ENCODE measurements at regions not wholly inside any gene's neighbourhood (a gene's known extent, or its start where the extent isn't known, plus 50 kb on each side); places are given as distances from the start of the nearest gene placed in this dataset.

DNA sequence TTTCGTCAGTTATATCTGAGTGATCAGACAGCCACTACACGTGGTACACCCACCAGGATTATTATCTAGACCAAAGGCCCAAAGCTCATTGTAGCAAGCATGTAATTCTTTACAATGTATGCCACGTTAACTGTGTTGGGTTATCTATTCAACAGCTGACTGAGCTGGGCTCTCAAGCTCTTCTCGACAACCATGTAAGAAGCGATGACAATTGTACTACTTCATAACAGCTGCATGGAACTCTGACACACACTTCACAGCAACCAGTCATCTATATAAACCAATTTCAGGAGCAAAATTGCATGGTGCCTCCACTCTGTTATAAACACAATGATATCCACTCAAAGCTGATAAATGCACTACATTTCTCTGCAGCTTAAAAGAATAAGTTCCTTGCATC, 701.8 kb downstream of the NR4A2 start:
- H4K20me1 ChIP-seq (ENCODE audit: insufficient read depth, low read length): no peaks in the 10 kb centered on the region
- H3K79me2 ChIP-seq (ENCODE audit: low read length): no peaks in the 10 kb centered on the region
- H3K4me2 ChIP-seq (ENCODE audit: low read length): no peak overlapping the region
- no peaks in the 10 kb centered on the region for H3K36me3 ChIP-seq (replicated peaks; ENCODE audit: low read depth, low read length)
- no peak for TF ChIP-seq EZH2phosphoT487 (IDR thresholded peaks at IDR 0.05; ENCODE audit: low read depth)
- TF ChIP-seq, protein P1, sequence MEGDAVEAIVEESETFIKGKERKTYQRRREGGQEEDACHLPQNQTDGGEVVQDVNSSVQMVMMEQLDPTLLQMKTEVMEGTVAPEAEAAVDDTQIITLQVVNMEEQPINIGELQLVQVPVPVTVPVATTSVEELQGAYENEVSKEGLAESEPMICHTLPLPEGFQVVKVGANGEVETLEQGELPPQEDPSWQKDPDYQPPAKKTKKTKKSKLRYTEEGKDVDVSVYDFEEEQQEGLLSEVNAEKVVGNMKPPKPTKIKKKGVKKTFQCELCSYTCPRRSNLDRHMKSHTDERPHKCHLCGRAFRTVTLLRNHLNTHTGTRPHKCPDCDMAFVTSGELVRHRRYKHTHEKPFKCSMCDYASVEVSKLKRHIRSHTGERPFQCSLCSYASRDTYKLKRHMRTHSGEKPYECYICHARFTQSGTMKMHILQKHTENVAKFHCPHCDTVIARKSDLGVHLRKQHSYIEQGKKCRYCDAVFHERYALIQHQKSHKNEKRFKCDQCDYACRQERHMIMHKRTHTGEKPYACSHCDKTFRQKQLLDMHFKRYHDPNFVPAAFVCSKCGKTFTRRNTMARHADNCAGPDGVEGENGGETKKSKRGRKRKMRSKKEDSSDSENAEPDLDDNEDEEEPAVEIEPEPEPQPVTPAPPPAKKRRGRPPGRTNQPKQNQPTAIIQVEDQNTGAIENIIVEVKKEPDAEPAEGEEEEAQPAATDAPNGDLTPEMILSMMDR (IDR thresholded peaks at IDR 0.05; ENCODE audit: low read depth, low read length): no peak
- no peak overlapping the region for H3K9ac ChIP-seq (ENCODE audit: low read length)
- H2AFZ ChIP-seq (ENCODE audit: low read depth, low read length): 0 out of 2 replicates have a peak overlapping the region, but pooled peaks have one; percentile 6
- no peaks in the 10 kb centered on the region for H3K9me3 ChIP-seq (ENCODE audit: insufficient read depth, low read length)
- no peaks in the 10 kb centered on the region for H3K4me1 ChIP-seq (ENCODE audit: low read length)
- H3K4me3 ChIP-seq (ENCODE audit: low read length): no peak overlapping the region
- no peaks in the 10 kb centered on the region for H3K27me3 ChIP-seq (ENCODE audit: low read depth, low read length)
- no peak overlapping the region for H3K27ac ChIP-seq (ENCODE audit: low read length)

DNA sequence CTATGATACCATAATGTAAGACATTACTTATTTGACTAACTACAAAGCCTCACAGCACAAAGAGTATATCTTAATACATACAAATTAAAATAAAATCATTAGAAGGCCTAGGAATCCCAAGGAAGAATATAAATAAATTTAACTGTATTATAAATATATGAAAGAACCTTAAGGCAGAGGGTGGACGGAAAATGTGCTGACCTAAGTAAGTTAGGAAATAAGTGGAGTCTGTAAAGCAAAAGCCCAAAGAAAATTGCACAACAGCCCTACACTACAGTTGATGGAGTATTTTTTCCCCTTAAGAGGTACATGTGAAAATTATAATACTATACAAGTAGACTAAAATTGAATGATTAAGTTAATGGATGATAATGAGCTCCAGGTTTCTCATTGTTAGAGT, 710.1 kb downstream of the NR4A2 start:
- H3K9ac ChIP-seq (ENCODE audit: low read length): no peak overlapping the region
- H3K36me3 ChIP-seq (replicated peaks; ENCODE audit: low read depth, low read length): no peaks in the 10 kb centered on the region
- H3K4me2 ChIP-seq (ENCODE audit: low read length): no peak overlapping the region
- H3K4me1 ChIP-seq (ENCODE audit: low read length): no peaks in the 10 kb centered on the region
- no peak overlapping the region for H3K27ac ChIP-seq (ENCODE audit: low read length)
- no peak overlapping the region for H2AFZ ChIP-seq (ENCODE audit: low read depth, low read length)
- no peaks in the 10 kb centered on the region for H4K20me1 ChIP-seq (ENCODE audit: insufficient read depth, low read length)
- TF ChIP-seq EZH2phosphoT487 (IDR thresholded peaks at IDR 0.05; ENCODE audit: low read depth): no peak
- TF ChIP-seq, protein P1 (IDR thresholded peaks at IDR 0.05; ENCODE audit: low read depth, low read length): no peak
- H3K4me3 ChIP-seq (ENCODE audit: low read length): no peak overlapping the region
- H3K27me3 ChIP-seq (ENCODE audit: low read depth, low read length): no peaks in the 10 kb centered on the region
- no peaks in the 10 kb centered on the region for H3K79me2 ChIP-seq (ENCODE audit: low read length)
- no peaks in the 10 kb centered on the region for H3K9me3 ChIP-seq (ENCODE audit: insufficient read depth, low read length)

DNA sequence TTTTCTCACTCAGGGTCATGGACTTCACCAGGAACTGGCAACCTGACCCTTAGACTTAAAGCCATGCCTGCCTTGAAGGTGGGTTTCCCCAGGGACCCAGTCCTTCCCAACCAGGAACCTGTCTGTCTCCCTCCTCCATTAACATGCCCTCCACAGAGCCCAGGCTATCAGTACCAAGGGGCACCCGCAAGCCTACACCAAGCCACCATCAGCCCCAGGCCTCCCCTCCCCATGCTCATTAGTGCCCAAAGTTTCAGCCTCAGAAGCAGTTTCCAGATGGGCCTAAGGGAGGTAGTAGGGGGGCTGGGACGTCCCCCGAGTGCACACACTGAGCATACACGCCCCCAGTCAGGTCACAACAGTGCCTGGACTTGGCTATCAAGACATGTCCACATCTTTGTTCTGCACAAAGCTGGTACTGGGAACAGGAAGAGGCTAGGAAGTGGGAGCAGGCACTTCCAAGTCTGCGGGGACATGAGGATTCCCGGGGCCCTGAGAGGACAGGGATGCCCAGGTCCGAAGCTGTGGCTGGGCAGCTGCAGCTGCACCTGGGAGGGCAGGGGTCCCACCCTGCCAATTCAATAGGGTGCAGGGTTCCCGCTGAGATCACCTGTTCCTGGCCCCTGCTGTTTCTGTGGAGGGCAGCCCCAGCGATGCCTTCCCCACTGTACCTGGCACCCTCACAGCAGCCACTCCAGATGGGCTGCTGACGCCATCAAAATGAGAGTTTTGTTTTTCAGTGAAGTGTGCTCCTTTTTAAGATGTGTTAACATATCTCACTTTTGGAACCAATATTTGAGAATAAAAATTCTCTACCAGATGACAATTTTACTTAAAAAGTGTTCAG, 731.4 kb downstream of the NR4A2 start:
- Histone ChIP-seq H3K27ac (ENCODE audit: low read length) (no peak overlapping the region), H3K9me3 (ENCODE audit: insufficient read depth, low read length) (no peaks in the 10 kb centered on the region), H3K9ac (ENCODE audit: low read length) (no peak overlapping the region), H3K4me3 (ENCODE audit: low read length) (no peak overlapping the region), H3K36me3 (replicated peaks; ENCODE audit: low read depth, low read length) (no peaks in the 10 kb centered on the region), H3K27me3 (ENCODE audit: low read depth, low read length) (no peaks in the 10 kb centered on the region), H3K4me1 (ENCODE audit: low read length) (peaks cover 6% of the 10 kb centered on the region; the same call in 1 of the 2 replicates), H3K4me2 (ENCODE audit: low read length) (no peak overlapping the region), H4K20me1 (ENCODE audit: insufficient read depth, low read length) (no peaks in the 10 kb centered on the region), H3K79me2 (ENCODE audit: low read length) (no peaks in the 10 kb centered on the region), H2AFZ (ENCODE audit: low read depth, low read length) (no peak overlapping the region)
- TF ChIP-seq EZH2phosphoT487 (IDR thresholded peaks at IDR 0.05; ENCODE audit: low read depth): no peak
- TF ChIP-seq, protein P1 (IDR thresholded peaks at IDR 0.05; ENCODE audit: low read depth, low read length): no peak

DNA sequence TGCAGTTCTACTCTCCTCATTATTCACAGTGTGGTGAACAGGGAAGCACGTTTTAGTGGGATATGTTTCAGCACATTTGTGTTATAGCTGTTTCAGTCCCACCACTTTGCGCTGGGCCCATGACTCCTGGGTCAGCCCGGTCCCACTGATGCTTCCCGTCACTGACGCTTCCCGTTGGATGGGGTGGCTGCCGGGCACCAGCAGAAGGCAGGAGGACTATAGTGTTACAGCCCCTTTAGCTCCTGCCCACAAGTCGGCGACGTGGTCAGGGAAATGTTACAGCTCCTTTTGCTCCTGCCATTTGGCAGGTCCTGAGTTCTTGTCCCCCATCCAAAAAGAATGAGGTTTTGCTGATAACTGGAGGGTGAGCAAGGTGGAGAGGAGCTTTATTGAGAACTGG, 732.2 kb downstream of the NR4A2 start:
- H3K4me2 ChIP-seq (ENCODE audit: low read length): no peak overlapping the region
- no peak overlapping the region for H2AFZ ChIP-seq (ENCODE audit: low read depth, low read length)
- no peaks in the 10 kb centered on the region for H4K20me1 ChIP-seq (ENCODE audit: insufficient read depth, low read length)
- peaks cover 2% of the 10 kb centered on the region; the same call in 1 of the 2 replicates for H3K4me1 ChIP-seq (ENCODE audit: low read length)
- no peak for TF ChIP-seq EZH2phosphoT487 (IDR thresholded peaks at IDR 0.05; ENCODE audit: low read depth)
- TF ChIP-seq, protein P1 (IDR thresholded peaks at IDR 0.05; ENCODE audit: low read depth, low read length): no peak
- H3K4me3 ChIP-seq (ENCODE audit: low read length): no peak overlapping the region
- H3K9me3 ChIP-seq (ENCODE audit: insufficient read depth, low read length): no peaks in the 10 kb centered on the region
- H3K79me2 ChIP-seq (ENCODE audit: low read length): no peaks in the 10 kb centered on the region
- H3K9ac ChIP-seq (ENCODE audit: low read length): no peak overlapping the region
- no peak overlapping the region for H3K27ac ChIP-seq (ENCODE audit: low read length)
- H3K27me3 ChIP-seq (ENCODE audit: low read depth, low read length): no peaks in the 10 kb centered on the region
- H3K36me3 ChIP-seq (replicated peaks; ENCODE audit: low read depth, low read length): no peaks in the 10 kb centered on the region
